ENCODE measurements at regions not wholly inside any gene's neighbourhood (a gene's known extent, or its start where the extent isn't known, plus 50 kb on each side); places are given as distances from the start of the nearest gene placed in this dataset.

DNA sequence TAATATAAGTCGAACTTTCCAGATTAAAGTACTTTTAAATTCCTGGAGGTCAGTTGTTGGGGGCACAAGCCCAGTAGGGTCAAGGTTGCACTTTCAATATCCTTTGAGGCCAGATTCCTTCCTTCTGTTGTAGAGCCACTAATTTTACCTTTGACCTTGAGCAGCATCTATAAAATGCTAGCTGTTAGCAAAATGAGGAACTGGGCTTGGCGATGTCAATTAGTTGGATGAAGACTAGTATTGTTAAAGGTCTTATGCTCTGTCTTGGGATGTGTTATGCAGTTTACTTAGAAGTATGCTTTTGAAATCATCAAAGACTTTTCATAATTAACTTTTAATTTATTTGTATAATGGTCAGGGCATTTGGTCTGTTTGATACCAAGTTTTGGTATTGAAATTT lies 425.9 kb upstream of the PROX1 start:
- no peak overlapping the region for H3K4me2 ChIP-seq (ENCODE audit: low read length)
- H3K27ac ChIP-seq (ENCODE audit: low read length): no peak overlapping the region
- H3F3A ChIP-seq (ENCODE audit: insufficient read depth, low read length, poor library complexity, severe bottlenecking): no peaks in the 10 kb centered on the region
- no peaks in the 10 kb centered on the region for H3K79me2 ChIP-seq (replicated peaks; ENCODE audit: insufficient read depth, low read length)
- no peaks in the 10 kb centered on the region for H3K9me3 ChIP-seq (ENCODE audit: low read length)
- H3K27me3 ChIP-seq (ENCODE audit: insufficient read depth, low read depth, low read length): no peaks in the 10 kb centered on the region
- H3K9me2 ChIP-seq (ENCODE audit: insufficient read depth, low read length): no peaks in the 10 kb centered on the region
- H2AFZ ChIP-seq (ENCODE audit: low read depth, low read length): no peak overlapping the region
- H3K9ac ChIP-seq (ENCODE audit: low read length): no peak overlapping the region
- H3K36me3 ChIP-seq (ENCODE audit: insufficient read depth, low read length): no peaks in the 10 kb centered on the region
- no peak overlapping the region for H3K4me3 ChIP-seq (ENCODE audit: low read length)
- no peak for TF ChIP-seq CTCF (IDR thresholded peaks at IDR 0.05; ENCODE audit: poor library complexity, severe bottlenecking)
- TF ChIP-seq MXI1 (conservative IDR thresholded peaks at IDR 0.05; ENCODE audit: poor library complexity, severe bottlenecking): no peak
- no peak for TF ChIP-seq EP300 (conservative IDR thresholded peaks at IDR 0.05; ENCODE audit: poor library complexity, severe bottlenecking)
- no peak for TF ChIP-seq EZH2 (IDR thresholded peaks at IDR 0.05; ENCODE audit: borderline replicate concordance, insufficient read depth, low read length, poor library complexity, severe bottlenecking)
- H4K20me1 ChIP-seq (ENCODE audit: insufficient read depth): no peaks in the 10 kb centered on the region

- H4K20me1 ChIP-seq (ENCODE audit: insufficient read depth): no peaks in the 10 kb centered on the region
- no peaks in the 10 kb centered on the region for H3K79me2 ChIP-seq (replicated peaks; ENCODE audit: insufficient read depth, low read length)
- no peak for TF ChIP-seq RAD21 (conservative IDR thresholded peaks at IDR 0.05)
- TF ChIP-seq CTCF (IDR thresholded peaks at IDR 0.05; ENCODE audit: poor library complexity, severe bottlenecking): no peak
- no peak for TF ChIP-seq SMC3 (conservative IDR thresholded peaks at IDR 0.05; ENCODE audit: poor library complexity)
- TF ChIP-seq EP300 (conservative IDR thresholded peaks at IDR 0.05; ENCODE audit: poor library complexity, severe bottlenecking): no peak
- TF ChIP-seq TAF1 (IDR thresholded peaks at IDR 0.05; ENCODE audit: low read depth): no peak
- no peak for TF ChIP-seq POLR2AphosphoS5 (IDR thresholded peaks at IDR 0.05)
- no peak for TF ChIP-seq REST (IDR thresholded peaks at IDR 0.05; ENCODE audit: borderline replicate concordance)
- TF ChIP-seq MXI1 (conservative IDR thresholded peaks at IDR 0.05; ENCODE audit: poor library complexity, severe bottlenecking): no peak
- H3K4me3 ChIP-seq (ENCODE audit: low read length): no peak overlapping the region
- H3K4me2 ChIP-seq (ENCODE audit: low read length): no peak overlapping the region
- H2AFZ ChIP-seq (ENCODE audit: low read depth, low read length): no peak overlapping the region
- no peaks in the 10 kb centered on the region for H3K36me3 ChIP-seq (ENCODE audit: insufficient read depth, low read length)
- H3F3A ChIP-seq (ENCODE audit: insufficient read depth, low read length, poor library complexity, severe bottlenecking): no peaks in the 10 kb centered on the region
- no peaks in the 10 kb centered on the region for H3K9me3 ChIP-seq (ENCODE audit: low read length)
- no peak overlapping the region for H3K27ac ChIP-seq (ENCODE audit: low read length)
- no peak overlapping the region for H3K9ac ChIP-seq (ENCODE audit: low read length)
- no peaks in the 10 kb centered on the region for H3K27me3 ChIP-seq (ENCODE audit: insufficient read depth, low read depth, low read length)
- no peaks in the 10 kb centered on the region for H3K9me2 ChIP-seq (ENCODE audit: insufficient read depth, low read length)
Observed at GRCh38 chr1:213564215-213564659, 423.5 kb upstream of the PROX1 start.
